ENCODE measurements at regions not wholly inside any gene's neighbourhood (a gene's known extent, or its start where the extent isn't known, plus 50 kb on each side); places are given as distances from the start of the nearest gene placed in this dataset.
"Not testable (repeated sequence)": the region's sequence is repeated elsewhere in the genome, so short reads cannot be mapped to it uniquely, and the experiment has no call there.

DNA sequence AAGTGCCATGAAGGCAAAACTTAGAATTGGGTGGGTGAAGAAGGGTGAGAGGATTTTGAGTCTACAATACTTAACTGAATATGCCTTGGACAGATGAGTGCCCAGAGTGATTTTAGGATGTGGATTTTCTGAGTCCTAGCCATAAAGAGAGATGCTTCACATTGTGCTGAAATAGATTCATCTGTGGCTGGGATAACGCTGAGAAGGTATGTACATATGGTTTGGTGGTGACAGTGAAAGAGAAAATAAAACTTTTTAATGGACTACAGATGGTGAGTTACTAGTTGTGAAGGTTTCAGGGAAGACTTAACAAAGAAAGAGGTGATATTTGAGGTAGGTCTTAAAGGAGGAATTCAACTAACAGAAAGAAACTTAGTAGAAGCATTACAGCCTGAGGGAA lies 265.8 kb downstream of the AKAIN1 start:
- DNase-seq (ENCODE audit: low spot score) = no peak
- in situ Hi-C loops (cut with MboI; ENCODE audit: low pct_unique_long_range_greater_than_20kb, low sequenced_read_pairs, unreplicated experiment) = no loop called here
- TF ChIP-seq, protein P1, sequence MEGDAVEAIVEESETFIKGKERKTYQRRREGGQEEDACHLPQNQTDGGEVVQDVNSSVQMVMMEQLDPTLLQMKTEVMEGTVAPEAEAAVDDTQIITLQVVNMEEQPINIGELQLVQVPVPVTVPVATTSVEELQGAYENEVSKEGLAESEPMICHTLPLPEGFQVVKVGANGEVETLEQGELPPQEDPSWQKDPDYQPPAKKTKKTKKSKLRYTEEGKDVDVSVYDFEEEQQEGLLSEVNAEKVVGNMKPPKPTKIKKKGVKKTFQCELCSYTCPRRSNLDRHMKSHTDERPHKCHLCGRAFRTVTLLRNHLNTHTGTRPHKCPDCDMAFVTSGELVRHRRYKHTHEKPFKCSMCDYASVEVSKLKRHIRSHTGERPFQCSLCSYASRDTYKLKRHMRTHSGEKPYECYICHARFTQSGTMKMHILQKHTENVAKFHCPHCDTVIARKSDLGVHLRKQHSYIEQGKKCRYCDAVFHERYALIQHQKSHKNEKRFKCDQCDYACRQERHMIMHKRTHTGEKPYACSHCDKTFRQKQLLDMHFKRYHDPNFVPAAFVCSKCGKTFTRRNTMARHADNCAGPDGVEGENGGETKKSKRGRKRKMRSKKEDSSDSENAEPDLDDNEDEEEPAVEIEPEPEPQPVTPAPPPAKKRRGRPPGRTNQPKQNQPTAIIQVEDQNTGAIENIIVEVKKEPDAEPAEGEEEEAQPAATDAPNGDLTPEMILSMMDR (IDR thresholded peaks at IDR 0.05; ENCODE audit: extremely low read depth, insufficient read depth, missing control alignments) = no peak

DNA sequence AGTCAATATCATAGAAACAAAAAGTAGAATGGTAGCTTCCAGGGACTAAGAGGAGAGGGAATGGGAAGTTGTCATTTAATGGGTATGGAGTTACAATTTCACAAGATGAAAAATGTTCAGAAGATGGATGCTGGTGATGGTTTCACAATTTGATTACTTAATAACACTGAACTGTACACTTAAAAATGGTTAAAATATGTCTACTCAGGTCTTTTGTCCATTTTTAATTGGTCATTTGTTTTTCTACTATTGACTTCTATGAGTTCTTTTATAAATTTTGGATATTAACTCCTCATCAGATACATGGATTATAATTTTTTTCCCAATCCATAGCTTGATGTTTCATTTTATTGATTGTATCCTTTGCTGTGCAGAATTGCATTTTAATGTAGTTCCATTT lies 275.5 kb downstream of the AKAIN1 start:
- TF ChIP-seq, protein P1 (IDR thresholded peaks at IDR 0.05; ENCODE audit: extremely low read depth, insufficient read depth, missing control alignments) = no peak
- DNase-seq (ENCODE audit: low spot score) = no peak
- in situ Hi-C loops (cut with MboI; ENCODE audit: low pct_unique_long_range_greater_than_20kb, low sequenced_read_pairs, unreplicated experiment) = no loop called here

DNA sequence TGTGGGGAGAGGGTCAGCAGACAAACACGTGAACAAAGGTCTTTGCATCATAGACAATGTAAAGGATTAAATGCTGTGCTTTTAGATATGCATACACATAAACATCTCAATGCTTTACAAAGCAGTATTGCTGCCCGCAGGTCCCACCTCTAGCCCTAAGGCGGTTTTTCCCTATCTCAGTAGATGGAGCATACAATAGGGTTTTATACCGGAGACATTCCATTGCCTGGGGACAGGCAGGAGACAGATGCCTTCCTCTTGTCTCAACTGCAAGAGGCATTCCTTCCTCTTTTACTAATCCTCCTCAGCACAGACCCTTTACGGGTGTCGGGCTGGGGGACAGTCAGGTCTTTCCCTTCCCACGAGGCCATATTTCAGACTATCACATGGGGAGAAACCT lies 279.5 kb downstream of the AKAIN1 start:
- DNase-seq (ENCODE audit: low spot score); in situ Hi-C loops (cut with MboI; ENCODE audit: low pct_unique_long_range_greater_than_20kb, low sequenced_read_pairs, unreplicated experiment): not testable (repeated sequence)

DNA sequence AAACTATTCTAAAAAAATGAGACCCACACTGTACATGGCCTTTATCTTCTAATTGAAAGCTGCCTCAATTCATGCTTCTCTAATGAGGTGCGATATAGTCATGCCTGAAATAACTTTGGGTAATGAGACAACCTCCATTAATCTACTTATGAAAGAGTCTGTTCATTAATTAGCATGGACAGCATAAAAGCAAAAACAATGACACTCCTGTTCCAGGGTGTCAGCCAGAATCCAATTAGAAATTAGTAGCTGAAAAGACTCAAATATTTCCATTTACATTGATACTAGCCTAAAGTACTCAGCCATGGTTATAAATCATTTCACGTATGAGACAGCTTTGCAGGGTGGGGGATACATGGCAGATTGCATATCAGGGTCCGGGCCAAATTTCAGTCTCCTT lies 288.7 kb downstream of the AKAIN1 start:
- no peak for DNase-seq (ENCODE audit: low spot score)
- TF ChIP-seq, protein P1 (IDR thresholded peaks at IDR 0.05; ENCODE audit: extremely low read depth, insufficient read depth, missing control alignments) = no peak
- in situ Hi-C loops (cut with MboI; ENCODE audit: low pct_unique_long_range_greater_than_20kb, low sequenced_read_pairs, unreplicated experiment) = no loop called here

DNA sequence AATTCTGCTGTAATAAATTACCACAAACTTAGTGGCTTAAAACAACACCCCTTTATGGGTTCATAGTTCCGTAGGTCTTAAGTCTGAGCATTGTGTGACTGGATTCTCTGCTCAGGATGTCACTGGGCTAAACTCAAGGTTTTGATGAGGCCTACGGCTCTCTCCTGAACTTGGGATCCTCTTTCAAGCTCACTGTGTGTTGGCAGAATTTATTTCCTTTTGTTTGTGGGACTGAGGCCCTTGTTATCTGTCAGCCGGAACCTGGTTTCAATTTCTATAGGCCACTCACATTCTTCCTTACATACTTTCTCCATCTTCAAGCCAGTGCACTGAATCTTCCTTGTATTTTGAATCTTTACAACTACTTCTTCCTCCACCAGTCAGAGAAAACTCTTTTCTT lies 290.2 kb downstream of the AKAIN1 start:
- no peak for DNase-seq (ENCODE audit: low spot score)
- TF ChIP-seq, protein P1 (IDR thresholded peaks at IDR 0.05; ENCODE audit: extremely low read depth, insufficient read depth, missing control alignments) = no peak
- in situ Hi-C loops (cut with MboI; ENCODE audit: low pct_unique_long_range_greater_than_20kb, low sequenced_read_pairs, unreplicated experiment) = no loop called here

DNA sequence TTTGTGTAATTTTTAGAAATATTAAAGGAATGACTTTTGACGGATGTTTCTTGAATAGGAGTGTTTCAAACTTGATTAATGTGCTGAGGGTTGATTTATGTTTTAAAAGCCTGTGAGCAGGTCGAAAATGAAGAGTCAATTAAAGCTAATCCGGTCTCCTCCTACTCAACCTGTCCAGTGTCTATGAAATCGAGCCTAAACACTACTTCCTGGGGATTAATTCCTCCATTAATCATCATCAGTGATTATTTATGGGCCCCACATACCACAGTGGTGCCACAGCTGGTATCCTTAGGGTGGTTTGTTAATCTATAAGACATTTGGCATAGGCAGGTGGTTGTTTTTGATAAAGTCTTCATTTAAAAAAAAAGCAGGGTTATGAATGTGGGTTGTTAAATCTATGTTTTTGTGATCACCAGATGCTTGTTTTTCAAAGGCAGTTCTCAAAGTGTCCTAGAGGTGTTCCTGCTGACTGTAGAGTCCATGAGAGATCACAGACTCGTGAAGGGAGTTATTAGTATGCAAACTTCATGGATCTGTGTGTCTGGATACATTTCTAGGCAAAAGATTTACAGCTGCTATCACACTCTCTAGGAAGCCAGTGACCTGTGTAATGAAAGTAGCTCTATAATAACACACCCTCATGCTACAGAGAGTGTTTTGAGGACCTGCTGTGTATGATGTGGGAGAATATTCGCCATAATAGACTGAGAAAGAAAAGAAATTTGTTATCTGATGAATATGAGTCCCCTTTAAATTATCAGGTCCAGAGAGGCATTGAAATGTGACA lies 308.6 kb downstream of the AKAIN1 start:
- TF ChIP-seq, protein P1 (IDR thresholded peaks at IDR 0.05; ENCODE audit: extremely low read depth, insufficient read depth, missing control alignments) = no peak
- DNase-seq (ENCODE audit: low spot score) = no peak
- in situ Hi-C loops (cut with MboI; ENCODE audit: low pct_unique_long_range_greater_than_20kb, low sequenced_read_pairs, unreplicated experiment) = no loop called here

DNA sequence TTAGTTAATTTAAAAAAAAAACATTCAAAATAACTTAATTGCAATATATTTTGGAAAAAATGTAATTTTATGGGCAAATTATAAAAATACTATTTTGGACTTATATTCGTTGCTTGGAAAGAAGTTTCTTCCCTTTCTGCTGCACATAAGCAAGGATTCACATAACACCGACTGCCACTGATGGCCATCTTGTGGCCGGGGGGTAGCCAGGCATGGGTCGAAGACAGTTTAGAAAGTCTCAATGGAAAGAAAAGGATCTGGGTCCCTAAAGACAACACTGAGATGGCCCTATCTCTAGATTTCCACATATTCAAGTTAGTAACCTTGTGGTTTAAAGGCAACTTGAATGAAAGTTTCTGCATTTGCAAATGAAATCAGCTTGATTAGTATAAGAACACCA lies 318.6 kb downstream of the AKAIN1 start:
- DNase-seq (ENCODE audit: low spot score) = no peak
- in situ Hi-C loops (cut with MboI; ENCODE audit: low pct_unique_long_range_greater_than_20kb, low sequenced_read_pairs, unreplicated experiment) = no loop called here
- TF ChIP-seq, protein P1 (IDR thresholded peaks at IDR 0.05; ENCODE audit: extremely low read depth, insufficient read depth, missing control alignments) = no peak
